ENCODE measurements at regions not wholly inside any gene's neighbourhood (a gene's known extent, or its start where the extent isn't known, plus 50 kb on each side); places are given as distances from the start of the nearest gene placed in this dataset.

DNA sequence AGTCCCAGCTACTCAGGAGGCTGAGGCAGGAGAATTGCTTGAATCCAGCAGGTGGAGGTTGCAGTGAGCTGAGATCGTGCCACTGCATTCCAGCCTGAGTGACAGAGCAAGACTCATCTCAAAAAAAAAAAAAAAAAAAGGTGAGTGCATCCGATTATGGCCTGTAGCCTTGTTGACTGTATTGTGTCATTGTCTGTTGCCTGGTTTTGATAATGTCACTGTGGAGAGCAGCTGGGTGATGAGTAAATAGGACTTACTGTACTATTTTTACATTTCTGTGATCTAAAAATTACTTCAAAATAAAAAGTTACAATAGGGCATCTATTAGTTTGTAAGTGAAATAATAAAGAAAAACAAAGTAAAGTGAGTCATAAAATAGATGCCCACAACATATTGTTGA, 134.1 kb upstream of the SALL4 start (continued):
- no peak for TF ChIP-seq ZBTB33 (IDR thresholded peaks at IDR 0.05)
- no peak for TF ChIP-seq GABPA (IDR thresholded peaks at IDR 0.05 in 1 of 2, conservative IDR thresholded peaks at IDR 0.05 in 1 of 2)
- no peak for TF ChIP-seq RXRA (IDR thresholded peaks at IDR 0.05)
- TF ChIP-seq, protein P1, sequence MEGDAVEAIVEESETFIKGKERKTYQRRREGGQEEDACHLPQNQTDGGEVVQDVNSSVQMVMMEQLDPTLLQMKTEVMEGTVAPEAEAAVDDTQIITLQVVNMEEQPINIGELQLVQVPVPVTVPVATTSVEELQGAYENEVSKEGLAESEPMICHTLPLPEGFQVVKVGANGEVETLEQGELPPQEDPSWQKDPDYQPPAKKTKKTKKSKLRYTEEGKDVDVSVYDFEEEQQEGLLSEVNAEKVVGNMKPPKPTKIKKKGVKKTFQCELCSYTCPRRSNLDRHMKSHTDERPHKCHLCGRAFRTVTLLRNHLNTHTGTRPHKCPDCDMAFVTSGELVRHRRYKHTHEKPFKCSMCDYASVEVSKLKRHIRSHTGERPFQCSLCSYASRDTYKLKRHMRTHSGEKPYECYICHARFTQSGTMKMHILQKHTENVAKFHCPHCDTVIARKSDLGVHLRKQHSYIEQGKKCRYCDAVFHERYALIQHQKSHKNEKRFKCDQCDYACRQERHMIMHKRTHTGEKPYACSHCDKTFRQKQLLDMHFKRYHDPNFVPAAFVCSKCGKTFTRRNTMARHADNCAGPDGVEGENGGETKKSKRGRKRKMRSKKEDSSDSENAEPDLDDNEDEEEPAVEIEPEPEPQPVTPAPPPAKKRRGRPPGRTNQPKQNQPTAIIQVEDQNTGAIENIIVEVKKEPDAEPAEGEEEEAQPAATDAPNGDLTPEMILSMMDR (IDR thresholded peaks at IDR 0.05; ENCODE audit: low read depth, low read length, missing input control): no peak
- TF ChIP-seq MAX (IDR thresholded peaks at IDR 0.05): no peak

- Histone ChIP-seq H3K27me3 (ENCODE audit: control insufficient read depth in 4 of 4, insufficient read depth in 4 of 4, low read length in 3 of 4) (no peaks in the 10 kb centered on the region), H3K27ac (ENCODE audit: low read depth in 1 of 2, low read length in 2 of 2) (no peak overlapping the region), H3K4me3 (ENCODE audit: low read depth in 1 of 3, low read length in 3 of 3) (no peak overlapping the region), H3K9ac (ENCODE audit: low read depth in 1 of 2, low read length in 2 of 2) (no peak overlapping the region), H3K4me1 (ENCODE audit: control insufficient read depth in 4 of 4, insufficient read depth in 4 of 4, low read length in 3 of 4) (no peaks in the 10 kb centered on the region), H3K9me3 (ENCODE audit: control insufficient read depth in 4 of 4, low read length in 3 of 4) (no peaks in the 10 kb centered on the region), H3K36me3 (ENCODE audit: control insufficient read depth in 4 of 4, insufficient read depth in 3 of 4, low read depth in 1 of 4, low read length in 3 of 4) (no peaks in the 10 kb centered on the region)
- WGBS: 69% methylated on average over 4 of the region's 4 CpGs
- no peak for DNase-seq (ENCODE audit: low spot score)
- no peak for TF ChIP-seq RXRA (IDR thresholded peaks at IDR 0.05)
Measured at GRCh38 chr20:51935003-51935358, 132.7 kb upstream of the SALL4 start.

DNA sequence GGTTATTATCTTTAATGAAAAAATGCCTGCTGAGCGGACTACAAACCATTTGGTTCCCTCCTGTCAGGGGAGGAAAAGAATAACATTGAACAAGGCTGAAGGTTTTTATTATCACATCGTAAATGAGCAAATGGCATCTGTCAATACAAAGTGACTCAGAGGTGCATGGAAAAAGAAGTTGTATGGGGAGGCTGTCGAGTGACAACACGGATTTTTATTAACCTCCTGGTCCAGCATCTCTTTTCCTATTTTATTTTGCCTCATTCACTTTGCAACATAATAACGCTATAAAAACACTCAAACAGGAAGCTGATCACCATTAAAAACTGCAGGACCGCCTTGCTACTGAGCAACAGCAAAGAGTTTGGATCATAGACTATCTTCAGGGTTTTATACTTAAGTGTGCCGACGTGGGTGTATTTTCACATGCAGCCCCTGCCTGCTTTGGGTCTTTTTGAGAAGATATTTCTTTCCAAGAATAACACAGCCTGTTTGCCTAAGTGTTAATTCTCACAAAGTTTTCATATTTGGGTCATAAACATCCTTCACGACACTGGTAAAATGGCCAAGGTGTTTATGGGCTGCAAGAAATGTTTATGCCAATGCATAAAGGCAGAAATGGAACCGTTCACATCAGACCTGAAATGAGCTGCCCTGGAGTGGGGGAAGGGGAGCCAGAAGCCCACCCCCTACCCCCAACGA, 132.1 kb upstream of the SALL4 start:
- H3K4me1 ChIP-seq (ENCODE audit: control insufficient read depth in 4 of 4, insufficient read depth in 4 of 4, low read length in 3 of 4): no peaks in the 10 kb centered on the region
- TF ChIP-seq RAD21 (IDR thresholded peaks at IDR 0.05) (no peak), NR2F2 (IDR thresholded peaks at IDR 0.05) (no peak), FOXA2 (IDR thresholded peaks at IDR 0.05) (no peak), YY1 (IDR thresholded peaks at IDR 0.05) (no peak), SP1 (IDR thresholded peaks at IDR 0.05) (no peak), TAF1 (conservative IDR thresholded peaks at IDR 0.05) (no peak), HNF4A (conservative IDR thresholded peaks at IDR 0.05) (no peak), RXRA (IDR thresholded peaks at IDR 0.05) (no peak), HNF4G (IDR thresholded peaks at IDR 0.05) (no peak), MAX (IDR thresholded peaks at IDR 0.05) (no peak), EGR1 (IDR thresholded peaks at IDR 0.05; ENCODE audit: low read depth in 2 of 2) (no peak), ZBTB33 (IDR thresholded peaks at IDR 0.05) (no peak)
- TF ChIP-seq, protein P2, sequence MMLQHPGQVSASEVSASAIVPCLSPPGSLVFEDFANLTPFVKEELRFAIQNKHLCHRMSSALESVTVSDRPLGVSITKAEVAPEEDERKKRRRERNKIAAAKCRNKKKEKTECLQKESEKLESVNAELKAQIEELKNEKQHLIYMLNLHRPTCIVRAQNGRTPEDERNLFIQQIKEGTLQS (IDR thresholded peaks at IDR 0.05): no peak
- TF ChIP-seq, protein P3, sequence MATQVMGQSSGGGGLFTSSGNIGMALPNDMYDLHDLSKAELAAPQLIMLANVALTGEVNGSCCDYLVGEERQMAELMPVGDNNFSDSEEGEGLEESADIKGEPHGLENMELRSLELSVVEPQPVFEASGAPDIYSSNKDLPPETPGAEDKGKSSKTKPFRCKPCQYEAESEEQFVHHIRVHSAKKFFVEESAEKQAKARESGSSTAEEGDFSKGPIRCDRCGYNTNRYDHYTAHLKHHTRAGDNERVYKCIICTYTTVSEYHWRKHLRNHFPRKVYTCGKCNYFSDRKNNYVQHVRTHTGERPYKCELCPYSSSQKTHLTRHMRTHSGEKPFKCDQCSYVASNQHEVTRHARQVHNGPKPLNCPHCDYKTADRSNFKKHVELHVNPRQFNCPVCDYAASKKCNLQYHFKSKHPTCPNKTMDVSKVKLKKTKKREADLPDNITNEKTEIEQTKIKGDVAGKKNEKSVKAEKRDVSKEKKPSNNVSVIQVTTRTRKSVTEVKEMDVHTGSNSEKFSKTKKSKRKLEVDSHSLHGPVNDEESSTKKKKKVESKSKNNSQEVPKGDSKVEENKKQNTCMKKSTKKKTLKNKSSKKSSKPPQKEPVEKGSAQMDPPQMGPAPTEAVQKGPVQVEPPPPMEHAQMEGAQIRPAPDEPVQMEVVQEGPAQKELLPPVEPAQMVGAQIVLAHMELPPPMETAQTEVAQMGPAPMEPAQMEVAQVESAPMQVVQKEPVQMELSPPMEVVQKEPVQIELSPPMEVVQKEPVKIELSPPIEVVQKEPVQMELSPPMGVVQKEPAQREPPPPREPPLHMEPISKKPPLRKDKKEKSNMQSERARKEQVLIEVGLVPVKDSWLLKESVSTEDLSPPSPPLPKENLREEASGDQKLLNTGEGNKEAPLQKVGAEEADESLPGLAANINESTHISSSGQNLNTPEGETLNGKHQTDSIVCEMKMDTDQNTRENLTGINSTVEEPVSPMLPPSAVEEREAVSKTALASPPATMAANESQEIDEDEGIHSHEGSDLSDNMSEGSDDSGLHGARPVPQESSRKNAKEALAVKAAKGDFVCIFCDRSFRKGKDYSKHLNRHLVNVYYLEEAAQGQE (IDR thresholded peaks at IDR 0.05): no peak
- TF ChIP-seq, protein P1 (IDR thresholded peaks at IDR 0.05; ENCODE audit: low read depth, low read length, missing input control): no peak
- H3K27ac ChIP-seq (ENCODE audit: low read depth in 1 of 2, low read length in 2 of 2): no peak overlapping the region
- WGBS: 55% methylated on average over 11 of the region's 11 CpGs
- H3K4me3 ChIP-seq (ENCODE audit: low read depth in 1 of 3, low read length in 3 of 3): no peak overlapping the region
- no peaks in the 10 kb centered on the region for H3K36me3 ChIP-seq (ENCODE audit: control insufficient read depth in 4 of 4, insufficient read depth in 3 of 4, low read depth in 1 of 4, low read length in 3 of 4)
- no peaks in the 10 kb centered on the region for H3K27me3 ChIP-seq (ENCODE audit: control insufficient read depth in 4 of 4, insufficient read depth in 4 of 4, low read length in 3 of 4)
- H3K9me3 ChIP-seq (ENCODE audit: control insufficient read depth in 4 of 4, low read length in 3 of 4): no peaks in the 10 kb centered on the region
- H3K9ac ChIP-seq (ENCODE audit: low read depth in 1 of 2, low read length in 2 of 2): no peak overlapping the region
- no peak for DNase-seq (ENCODE audit: low spot score)

Measured in liver (tissue), 8 donors.